Natural killer cell treated with Interleukin-12 subunit alpha and Interleukin-12 subunit beta and Interleukin-15 and Interleukin-18, amount 100 ng/mL, for 72 hours (primary cell): ENCODE measurements at regions not wholly inside any gene's neighbourhood (a gene's known extent, or its start where the extent isn't known, plus 50 kb on each side); places are given as distances from the start of the nearest gene placed in this dataset.
"Not testable (repeated sequence)": the region's sequence is repeated elsewhere in the genome, so short reads cannot be mapped to it uniquely, and the experiment has no call there.

ENCODE experiments used
- ATAC-seq, 2 donors: fragments of 150-1000 bp; cut with Tn5 transposase in 1 of 2; sonication (Bioruptor Pico), chemical (Tn5 transposase) in 1 of 2; 2 replicates each; pipeline ENCODE4 v1.10.0; 2021
- DNase-seq: peaks from one replicate; pipeline ENCODE4 v3.0.0; 2022; ENCODE audit warnings: low spot score
- H3K27ac Mint-ChIP-seq, 2 donors: 1 replicate in 1 of 2; 2 replicates in 1 of 2; pipeline ENCODE4 v1.8.0; 2022; ENCODE audit warnings: mixed read lengths in 2 of 2, mild to moderate bottlenecking in 1 of 2, moderate library complexity in 1 of 2
- H3K27me3 Mint-ChIP-seq, 2 donors: 1 replicate in 1 of 2; 2 replicates in 1 of 2; pipeline ENCODE4 v1.8.0; 2022; ENCODE audit warnings: mixed read lengths in 2 of 2
- H3K36me3 Mint-ChIP-seq: one replicate; pipeline ENCODE4 v1.8.0; 2022; ENCODE audit warnings: mixed read lengths
- H3K4me1 Mint-ChIP-seq, 2 donors: 1 replicate in 1 of 2; 2 replicates in 1 of 2; pipeline ENCODE4 v1.8.0; 2022; ENCODE audit warnings: low read depth in 2 of 2, mixed read lengths in 2 of 2, mild to moderate bottlenecking in 1 of 2
- H3K4me3 Mint-ChIP-seq: one replicate; pipeline ENCODE4 v1.8.0; 2022; ENCODE audit warnings: mixed read lengths
- H3K9me3 Mint-ChIP-seq: 2 replicates; pipeline ENCODE4 v1.8.0; 2022; ENCODE audit warnings: mixed read lengths

DNA sequence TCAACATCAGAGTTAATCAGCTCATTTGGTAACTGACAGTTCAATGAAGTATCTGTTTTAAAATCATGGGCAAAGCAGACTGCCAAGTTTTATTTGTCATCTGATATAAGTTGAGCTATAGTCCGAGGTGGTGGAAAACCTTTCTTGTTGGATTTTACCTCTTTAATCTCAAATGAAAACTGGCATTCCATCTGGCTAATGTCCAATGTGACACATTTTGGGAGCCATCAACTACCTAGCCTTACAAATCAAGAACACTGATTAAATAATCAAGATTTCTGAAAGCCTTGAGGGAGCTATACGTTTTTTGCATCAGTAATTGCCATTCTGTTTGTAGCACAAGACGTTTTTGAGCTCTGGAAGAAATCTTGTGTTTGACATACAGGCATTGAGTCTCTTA lies 1380.5 kb upstream of the WWC1 start:
- no peak overlapping the region for H3K4me3 Mint-ChIP-seq
- H3K27me3 Mint-ChIP-seq: no peaks in the 10 kb centered on the region
- DNase-seq (no peak), ATAC-seq (no peak)
- peaks cover 8% of the 10 kb centered on the region for H3K9me3 Mint-ChIP-seq
- H3K36me3 Mint-ChIP-seq: no peaks in the 10 kb centered on the region
- H3K27ac Mint-ChIP-seq: no peak overlapping the region
- H3K4me1 Mint-ChIP-seq: no peaks in the 10 kb centered on the region

- H3K9me3 Mint-ChIP-seq: peaks cover 8% of the 10 kb centered on the region
- no peaks in the 10 kb centered on the region for H3K36me3 Mint-ChIP-seq
- no peaks in the 10 kb centered on the region for H3K27me3 Mint-ChIP-seq
- no peak for ATAC-seq
- H3K4me1 Mint-ChIP-seq: no peaks in the 10 kb centered on the region
- no peak for DNase-seq
- H3K27ac Mint-ChIP-seq: no peak overlapping the region
- H3K4me3 Mint-ChIP-seq: no peak overlapping the region
Measured at GRCh38 chr5:166916021-166916420, 1375.4 kb upstream of the WWC1 start.

GRCh38 chr5:166926138-166926537 lies 1365.3 kb upstream of the WWC1 start:
- Mint-ChIP-seq H3K9me3 (peaks cover 15% of the 10 kb centered on the region), H3K27ac (no peak overlapping the region), H3K4me3 (no peak overlapping the region), H3K36me3 (peaks cover 8% of the 10 kb centered on the region), H3K4me1 (no peaks in the 10 kb centered on the region), H3K27me3 (no peaks in the 10 kb centered on the region)
- DNase-seq (no peak), ATAC-seq (no peak)

DNA sequence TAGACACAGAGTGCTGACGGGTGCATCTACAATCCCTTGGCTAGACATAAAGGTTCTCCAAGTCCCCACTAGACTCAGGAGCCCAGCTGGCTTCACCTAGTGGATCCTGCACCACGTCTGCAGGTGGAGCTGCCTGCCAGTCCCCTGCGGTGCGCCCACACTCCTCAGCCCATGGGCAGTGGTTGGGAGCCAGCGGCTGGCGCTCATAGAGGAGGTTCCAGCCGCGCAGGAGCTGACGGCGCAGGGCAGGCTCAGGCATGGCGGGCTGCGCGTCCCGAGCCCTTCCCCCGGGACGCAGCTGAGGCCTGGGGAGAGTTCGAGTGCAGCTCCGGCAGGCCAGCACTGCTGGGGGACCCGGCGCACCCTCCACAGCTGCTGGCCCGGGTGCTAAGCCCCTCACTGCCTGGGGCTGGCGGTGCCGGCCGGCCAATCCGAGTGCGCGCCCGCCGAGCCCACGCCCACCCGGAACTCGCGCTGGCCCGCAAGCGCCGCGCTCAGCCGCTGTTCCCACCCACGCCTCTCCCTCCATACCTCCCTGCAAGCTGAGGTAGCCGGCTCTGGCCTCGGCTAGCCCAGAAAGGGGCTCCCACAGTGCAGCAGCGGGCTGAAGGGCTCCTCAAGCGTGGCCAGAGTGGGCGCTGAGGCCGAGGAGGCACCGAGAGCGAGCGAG lies 1364.5 kb upstream of the WWC1 start:
- DNase-seq, H3K36me3 Mint-ChIP-seq, H3K27me3 Mint-ChIP-seq, H3K4me1 Mint-ChIP-seq, H3K4me3 Mint-ChIP-seq, H3K27ac Mint-ChIP-seq, ATAC-seq: not testable (repeated sequence)
- peaks cover 22% of the 10 kb centered on the region for H3K9me3 Mint-ChIP-seq

GRCh38 chr5:166936351-166936750 lies 1355.1 kb upstream of the WWC1 start:
- no peaks in the 10 kb centered on the region for H3K4me1 Mint-ChIP-seq

DNA sequence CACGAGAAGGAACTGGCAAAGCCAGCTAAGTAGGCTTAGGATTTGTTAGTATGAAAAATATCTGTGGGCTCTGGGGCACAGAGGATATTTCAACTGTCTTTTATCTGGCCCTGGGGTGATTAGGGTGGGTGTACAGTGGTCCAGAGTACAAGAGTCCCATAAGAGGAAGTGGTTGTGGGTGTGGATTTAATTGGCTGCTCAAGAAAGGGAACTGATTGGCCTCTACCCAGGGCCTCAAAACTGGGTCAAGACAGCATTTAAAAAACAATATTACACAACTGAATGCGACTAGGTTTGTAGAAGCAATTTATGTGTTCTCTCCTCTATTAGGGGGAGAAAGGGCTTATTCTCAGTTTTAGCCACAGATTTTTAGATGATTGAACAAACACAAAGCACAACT lies 1353.4 kb upstream of the WWC1 start:
- no peaks in the 10 kb centered on the region for H3K27me3 Mint-ChIP-seq
- peaks cover 2% of the 10 kb centered on the region for H3K9me3 Mint-ChIP-seq
- no peak overlapping the region for H3K4me3 Mint-ChIP-seq
- no peak for DNase-seq
- no peak for ATAC-seq
- no peaks in the 10 kb centered on the region for H3K36me3 Mint-ChIP-seq
- no peak overlapping the region for H3K27ac Mint-ChIP-seq
- no peaks in the 10 kb centered on the region for H3K4me1 Mint-ChIP-seq

More at GRCh38 chr5:166936351-166936750, 1355.1 kb upstream of the WWC1 start:
- DNase-seq: no peak
- H3K4me3 Mint-ChIP-seq: no peak overlapping the region
- H3K9me3 Mint-ChIP-seq: peaks cover 10% of the 10 kb centered on the region
- no peak overlapping the region for H3K27ac Mint-ChIP-seq
- no peaks in the 10 kb centered on the region for H3K27me3 Mint-ChIP-seq
- H3K36me3 Mint-ChIP-seq: no peaks in the 10 kb centered on the region
- ATAC-seq: no peak

DNA sequence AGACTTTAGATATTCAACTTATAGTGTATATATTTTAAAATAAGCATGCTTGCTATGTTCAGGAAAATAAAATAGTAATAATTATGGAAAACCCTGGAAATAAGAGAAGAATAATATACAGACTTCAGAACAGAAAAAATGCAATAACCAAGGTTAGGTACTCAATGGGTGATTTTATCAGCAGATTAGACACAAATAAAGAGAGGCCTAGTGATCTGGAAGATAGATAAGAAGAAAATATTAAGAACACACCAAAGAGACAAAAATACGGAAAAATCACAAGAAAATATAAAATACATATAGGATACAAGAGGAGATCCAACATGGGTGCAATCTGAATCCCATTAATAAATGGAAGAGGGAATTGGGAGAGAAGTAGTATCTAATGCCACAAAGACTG lies 1348.5 kb upstream of the WWC1 start:
- H3K27ac Mint-ChIP-seq: no peak overlapping the region
- H3K4me3 Mint-ChIP-seq: no peak overlapping the region
- no peaks in the 10 kb centered on the region for H3K4me1 Mint-ChIP-seq
- ATAC-seq (no peak), DNase-seq (no peak)
- no peaks in the 10 kb centered on the region for H3K27me3 Mint-ChIP-seq
- H3K9me3 Mint-ChIP-seq: peaks cover 2% of the 10 kb centered on the region
- no peaks in the 10 kb centered on the region for H3K36me3 Mint-ChIP-seq

GRCh38 chr5:166947045-166947444 lies 1344.4 kb upstream of the WWC1 start:
- DNase-seq: no peak
- Mint-ChIP-seq H3K4me1 (no peaks in the 10 kb centered on the region), H3K9me3 (no peaks in the 10 kb centered on the region), H3K4me3 (no peak overlapping the region), H3K27ac (no peak overlapping the region), H3K27me3 (no peaks in the 10 kb centered on the region), H3K36me3 (no peaks in the 10 kb centered on the region)
- ATAC-seq: no peak

- no peak for DNase-seq
- no peak overlapping the region for H3K27ac Mint-ChIP-seq
- H3K36me3 Mint-ChIP-seq: no peaks in the 10 kb centered on the region
- H3K27me3 Mint-ChIP-seq: no peaks in the 10 kb centered on the region
- H3K4me1 Mint-ChIP-seq: no peaks in the 10 kb centered on the region
- no peak for ATAC-seq
- no peaks in the 10 kb centered on the region for H3K9me3 Mint-ChIP-seq
- no peak overlapping the region for H3K4me3 Mint-ChIP-seq
Measured at GRCh38 chr5:166948679-166949078, 1342.8 kb upstream of the WWC1 start.

- no peaks in the 10 kb centered on the region for H3K4me1 Mint-ChIP-seq
- no peak overlapping the region for H3K27ac Mint-ChIP-seq
- no peak overlapping the region for H3K4me3 Mint-ChIP-seq
- no peaks in the 10 kb centered on the region for H3K9me3 Mint-ChIP-seq
- no peak for ATAC-seq
- H3K27me3 Mint-ChIP-seq: no peaks in the 10 kb centered on the region
- no peak for DNase-seq
- H3K36me3 Mint-ChIP-seq: no peaks in the 10 kb centered on the region
Measured at GRCh38 chr5:166952048-166952447, 1339.4 kb upstream of the WWC1 start.

- ATAC-seq (no peak), DNase-seq (no peak)
- no peaks in the 10 kb centered on the region for H3K27me3 Mint-ChIP-seq
- no peak overlapping the region for H3K4me3 Mint-ChIP-seq
- no peaks in the 10 kb centered on the region for H3K36me3 Mint-ChIP-seq
- peaks cover 8% of the 10 kb centered on the region for H3K9me3 Mint-ChIP-seq
- H3K4me1 Mint-ChIP-seq: no peaks in the 10 kb centered on the region
- no peak overlapping the region for H3K27ac Mint-ChIP-seq
Measured at GRCh38 chr5:166957782-166958181, 1333.7 kb upstream of the WWC1 start.

GRCh38 chr5:166959766-166960165 lies 1331.7 kb upstream of the WWC1 start:
- Mint-ChIP-seq H3K9me3 (peaks cover 19% of the 10 kb centered on the region), H3K27ac (no peak overlapping the region), H3K4me1 (no peaks in the 10 kb centered on the region), H3K27me3 (no peaks in the 10 kb centered on the region), H3K36me3 (peaks cover 6% of the 10 kb centered on the region), H3K4me3 (no peak overlapping the region)
- DNase-seq (no peak), ATAC-seq (no peak)

GRCh38 chr5:166961028-166961427 lies 1330.4 kb upstream of the WWC1 start:
- ATAC-seq (no peak), DNase-seq (no peak)
- no peak overlapping the region for H3K27ac Mint-ChIP-seq
- H3K9me3 Mint-ChIP-seq: peaks cover 23% of the 10 kb centered on the region
- H3K4me1 Mint-ChIP-seq: no peaks in the 10 kb centered on the region
- H3K36me3 Mint-ChIP-seq: peaks cover 6% of the 10 kb centered on the region
- H3K4me3 Mint-ChIP-seq: no peak overlapping the region
- H3K27me3 Mint-ChIP-seq: no peaks in the 10 kb centered on the region

- Mint-ChIP-seq H3K36me3 (peaks cover 6% of the 10 kb centered on the region), H3K4me3 (no peak overlapping the region), H3K27me3 (no peaks in the 10 kb centered on the region), H3K4me1 (no peaks in the 10 kb centered on the region), H3K27ac (no peak overlapping the region), H3K9me3 (peaks cover 23% of the 10 kb centered on the region)
- ATAC-seq (no peak), DNase-seq (no peak)
Measured at GRCh38 chr5:166961913-166962312, 1329.5 kb upstream of the WWC1 start.

DNA sequence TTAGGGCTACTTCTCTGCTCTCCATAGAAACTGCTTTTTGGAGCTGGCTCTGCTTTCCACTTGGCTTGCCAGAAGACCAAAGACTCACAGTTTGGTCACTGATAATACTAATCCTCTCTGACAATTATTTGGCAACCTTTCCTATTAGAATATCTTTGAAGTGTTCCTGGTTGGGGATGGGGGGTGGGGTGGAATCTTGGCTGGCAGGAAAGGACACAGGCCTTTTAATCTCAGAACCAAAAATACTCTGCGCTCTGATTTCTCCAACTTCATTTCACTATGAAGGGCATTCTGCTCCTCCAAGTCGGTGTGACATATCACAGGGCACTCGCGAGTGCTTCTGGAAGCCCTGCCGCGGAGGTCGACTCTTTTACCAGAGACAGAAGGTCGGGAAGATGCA lies 1329.0 kb upstream of the WWC1 start:
- DNase-seq: no peak
- peaks cover 23% of the 10 kb centered on the region for H3K9me3 Mint-ChIP-seq
- ATAC-seq: no peak
- H3K4me3 Mint-ChIP-seq: no peak overlapping the region
- H3K4me1 Mint-ChIP-seq: no peaks in the 10 kb centered on the region
- no peaks in the 10 kb centered on the region for H3K27me3 Mint-ChIP-seq
- no peak overlapping the region for H3K27ac Mint-ChIP-seq
- peaks cover 6% of the 10 kb centered on the region for H3K36me3 Mint-ChIP-seq
